Natural killer cell (primary cell): ENCODE measurements at regions not wholly inside any gene's neighbourhood (a gene's known extent, or its start where the extent isn't known, plus 50 kb on each side); places are given as distances from the start of the nearest gene placed in this dataset.

Source experiments
- ATAC-seq, 3 donors: fragments of 150-1000 bp in 2 of 3; fragments of 200-7000 bp in 1 of 3; cut with Tn5 transposase; 1 replicate in 1 of 3; 2 replicates in 2 of 3; pipeline ENCODE4 v1.10.0; 2021; ENCODE audit warnings: mild to moderate bottlenecking in 2 of 3, moderate library complexity in 2 of 3
- DNase-seq, 2 donors: peaks; one replicate each; pipeline versions ENCODE4 v3.0.0 to v3.0.0-alpha.2; 2013 to 2021; ENCODE audit warnings: mixed read lengths in 1 of 2
- H3K27ac ChIP-seq: one replicate; pipeline ENCODE4 v1.5.1; 2013; ENCODE audit warnings: mild to moderate bottlenecking, low read length
- H3K27me3 ChIP-seq: one replicate; pipeline ENCODE4 v1.6.1; 2013; ENCODE audit warnings: low read length; ENCODE audit not compliant: control insufficient read depth, insufficient read depth
- H3K36me3 ChIP-seq: one replicate; pipeline ENCODE4 v1.6.1; 2013; ENCODE audit warnings: low read length; ENCODE audit not compliant: control insufficient read depth, insufficient read depth
- H3K4me1 ChIP-seq: one replicate; pipeline ENCODE4 v1.6.1; 2013; ENCODE audit warnings: low read length; ENCODE audit not compliant: control insufficient read depth, insufficient read depth
- H3K4me3 ChIP-seq: one replicate; pipeline ENCODE4 v1.5.1; 2013; ENCODE audit warnings: low read length
- H3K9me3 ChIP-seq: one replicate; pipeline ENCODE4 v1.6.1; 2013; ENCODE audit warnings: low read length; ENCODE audit not compliant: control insufficient read depth, insufficient read depth
- H3K27ac Mint-ChIP-seq, 2 donors: one replicate each; pipeline ENCODE4 v1.8.0; 2022; ENCODE audit warnings: mild to moderate bottlenecking in 2 of 2, mixed read lengths in 2 of 2, moderate library complexity in 1 of 2
- H3K27me3 Mint-ChIP-seq, 2 donors: one replicate each; pipeline ENCODE4 v1.8.0; 2022; ENCODE audit warnings: low read depth in 2 of 2, mixed read lengths in 2 of 2
- H3K36me3 Mint-ChIP-seq: one replicate; pipeline ENCODE4 v1.8.0; 2022; ENCODE audit warnings: mixed read lengths
- H3K4me1 Mint-ChIP-seq, 2 donors: one replicate each; pipeline ENCODE4 v1.8.0; 2022; ENCODE audit warnings: mixed read lengths in 2 of 2
- H3K4me3 Mint-ChIP-seq: one replicate; pipeline ENCODE4 v1.8.0; 2022; ENCODE audit warnings: mild to moderate bottlenecking, moderate library complexity, mixed read lengths
- H3K9me3 Mint-ChIP-seq, 2 donors: one replicate each; pipeline ENCODE4 v1.8.0; 2022; ENCODE audit warnings: mixed read lengths in 2 of 2
- CTCF ChIP-seq: fragments of 200-600 bp; IDR thresholded peaks from one replicate; pipeline ENCODE4 v1.8.0; 2022; ENCODE audit warnings: antibody characterized with exemption
- WGBS: methylation state at CpG from one replicate; pipeline ENCODE4 v1.1.7; 2013; ENCODE audit warnings: missing lambda C conversion rate; ENCODE audit not compliant: insufficient coverage; 5-methylcytosine and 5-hydroxymethylcytosine counted together
- intact Hi-C: fragments of 100-400 bp; cut with micrococcal nuclease; formaldehyde crosslinking; loops from one replicate; pipeline ENCODE4 v1.14.2; 2022

GRCh38 chr7:138378741-138379559 is 81.1 kb upstream of the TRIM24 start:
- no peaks in the 10 kb centered on the region for H3K36me3 ChIP-seq
- H3K36me3 Mint-ChIP-seq: no peaks in the 10 kb centered on the region
- H3K4me1 ChIP-seq: no peaks in the 10 kb centered on the region
- intact Hi-C loops: no loop called here
- no peak for DNase-seq
- no peak for ATAC-seq
- no peaks in the 10 kb centered on the region for H3K27me3 Mint-ChIP-seq
- no peaks in the 10 kb centered on the region for H3K4me1 Mint-ChIP-seq
- no peak overlapping the region for H3K4me3 Mint-ChIP-seq
- H3K27me3 ChIP-seq: no peaks in the 10 kb centered on the region
- no peak for TF ChIP-seq CTCF
- WGBS: 58% methylated on average over 6 of the region's 19 CpGs
- no peak overlapping the region for H3K27ac Mint-ChIP-seq
- H3K9me3 ChIP-seq: no peaks in the 10 kb centered on the region
- H3K27ac ChIP-seq: no peak overlapping the region
- no peaks in the 10 kb centered on the region for H3K9me3 Mint-ChIP-seq
- H3K4me3 ChIP-seq: no peak overlapping the region

GRCh38 chr7:138382862-138383565 is 77.0 kb upstream of the TRIM24 start:
- no peak overlapping the region for H3K4me3 ChIP-seq
- no CpG with 5 or more reads among the region's 2 CpGs for WGBS
- Mint-ChIP-seq H3K4me3 (no peak overlapping the region), H3K27ac (no peak overlapping the region), H3K36me3 (no peaks in the 10 kb centered on the region), H3K4me1 (no peaks in the 10 kb centered on the region), H3K9me3 (no peaks in the 10 kb centered on the region), H3K27me3 (no peaks in the 10 kb centered on the region)
- ATAC-seq (no peak), DNase-seq (no peak)
- H3K4me1 ChIP-seq: no peaks in the 10 kb centered on the region
- TF ChIP-seq CTCF: no peak
- no peaks in the 10 kb centered on the region for H3K9me3 ChIP-seq
- no peak overlapping the region for H3K27ac ChIP-seq
- H3K36me3 ChIP-seq: no peaks in the 10 kb centered on the region
- H3K27me3 ChIP-seq: no peaks in the 10 kb centered on the region
- intact Hi-C loops: no loop called here

GRCh38 chr7:138386821-138387220 is 73.2 kb upstream of the TRIM24 start:
- 100% methylated on average over 3 of the region's 4 CpGs for WGBS
- H3K9me3 Mint-ChIP-seq: no peaks in the 10 kb centered on the region
- H3K27ac ChIP-seq: no peak overlapping the region
- ATAC-seq (no peak), DNase-seq (no peak)
- H3K36me3 Mint-ChIP-seq: no peaks in the 10 kb centered on the region
- H3K4me3 ChIP-seq: no peak overlapping the region
- H3K4me3 Mint-ChIP-seq: no peak overlapping the region
- TF ChIP-seq CTCF: no peak
- H3K4me1 ChIP-seq: no peaks in the 10 kb centered on the region
- no peaks in the 10 kb centered on the region for H3K9me3 ChIP-seq
- intact Hi-C loops: no loop called here
- no peak overlapping the region for H3K27ac Mint-ChIP-seq
- H3K27me3 Mint-ChIP-seq: no peaks in the 10 kb centered on the region
- no peaks in the 10 kb centered on the region for H3K27me3 ChIP-seq
- no peaks in the 10 kb centered on the region for H3K4me1 Mint-ChIP-seq
- no peaks in the 10 kb centered on the region for H3K36me3 ChIP-seq
